ENCODE measurements at regions not wholly inside any gene's neighbourhood (a gene's known extent, or its start where the extent isn't known, plus 50 kb on each side); places are given as distances from the start of the nearest gene placed in this dataset.

GRCh38 chr3:66581256-66581655 is 80.4 kb upstream of the LRIG1 start:
- ATAC-seq (ENCODE audit: low read depth) = no peak
- Mint-ChIP-seq H3K9me3 (peaks cover 12% of the 10 kb centered on the region), H3K4me1 (no peaks in the 10 kb centered on the region), H3K27ac (no peak overlapping the region), H3K4me3 (no peak overlapping the region), H3K36me3 (peaks cover 1% of the 10 kb centered on the region), H3K27me3 (peaks cover 21% of the 10 kb centered on the region)
- POLR2A ChIA-PET = no interaction called here
- no peak for DNase-seq

GRCh38 chr3:66582721-66583423 is 82.0 kb upstream of the LRIG1 start:
- POLR2A ChIA-PET = no interaction called here
- no peak overlapping the region for H3K4me3 Mint-ChIP-seq
- H3K27me3 Mint-ChIP-seq = peaks cover 19% of the 10 kb centered on the region

GRCh38 chr3:66583424-66584040 is 82.7 kb upstream of the LRIG1 start:
- Mint-ChIP-seq H3K27ac (no peak overlapping the region), H3K9me3 (peaks cover 9% of the 10 kb centered on the region), H3K27me3 (peaks cover 19% of the 10 kb centered on the region), H3K4me3 (no peak overlapping the region), H3K4me1 (no peaks in the 10 kb centered on the region), H3K36me3 (peaks cover 1% of the 10 kb centered on the region)
- no peak for ATAC-seq (ENCODE audit: low read depth)
- POLR2A ChIA-PET = no interaction called here
- DNase-seq = no peak

More at GRCh38 chr3:66582721-66583423, 82.0 kb upstream of the LRIG1 start:
- peaks cover 1% of the 10 kb centered on the region for H3K36me3 Mint-ChIP-seq
- DNase-seq (peak; percentile 32), ATAC-seq (ENCODE audit: low read depth) (peak; percentile 36)
- H3K9me3 Mint-ChIP-seq = peaks cover 12% of the 10 kb centered on the region
- no peak overlapping the region for H3K27ac Mint-ChIP-seq
- H3K4me1 Mint-ChIP-seq = no peaks in the 10 kb centered on the region

GRCh38 chr3:66585520-66586095 is 84.8 kb upstream of the LRIG1 start:
- peaks cover 1% of the 10 kb centered on the region for H3K36me3 Mint-ChIP-seq
- POLR2A ChIA-PET = no interaction called here
- H3K9me3 Mint-ChIP-seq = no peaks in the 10 kb centered on the region
- no peak overlapping the region for H3K4me3 Mint-ChIP-seq
- H3K27me3 Mint-ChIP-seq = peaks cover 22% of the 10 kb centered on the region
- ATAC-seq (ENCODE audit: low read depth) (no peak), DNase-seq (no peak)
- H3K27ac Mint-ChIP-seq = no peak overlapping the region
- H3K4me1 Mint-ChIP-seq = no peaks in the 10 kb centered on the region

- H3K36me3 Mint-ChIP-seq = peaks cover 1% of the 10 kb centered on the region
- POLR2A ChIA-PET = no interaction called here
- no peak for ATAC-seq (ENCODE audit: low read depth)
- H3K4me3 Mint-ChIP-seq = no peak overlapping the region
- peaks cover 20% of the 10 kb centered on the region for H3K27me3 Mint-ChIP-seq
- H3K9me3 Mint-ChIP-seq = no peaks in the 10 kb centered on the region
- no peaks in the 10 kb centered on the region for H3K4me1 Mint-ChIP-seq
- no peak for DNase-seq
- H3K27ac Mint-ChIP-seq = no peak overlapping the region
Measured at GRCh38 chr3:66586853-66587252, 86.0 kb upstream of the LRIG1 start.

- H3K9me3 Mint-ChIP-seq = no peaks in the 10 kb centered on the region
- no peak overlapping the region for H3K27ac Mint-ChIP-seq
- H3K36me3 Mint-ChIP-seq = peaks cover 1% of the 10 kb centered on the region
Measured at GRCh38 chr3:66588340-66588847, 87.6 kb upstream of the LRIG1 start.

GRCh38 chr3:66592016-66592761 is 91.4 kb upstream of the LRIG1 start:
- Mint-ChIP-seq H3K36me3 (no peaks in the 10 kb centered on the region), H3K4me3 (no peak overlapping the region), H3K4me1 (no peaks in the 10 kb centered on the region), H3K27me3 (peaks cover 20% of the 10 kb centered on the region), H3K9me3 (no peaks in the 10 kb centered on the region), H3K27ac (no peak overlapping the region)
- ATAC-seq (ENCODE audit: low read depth) (no peak), DNase-seq (no peak)
- POLR2A ChIA-PET = interaction anchor here (0.7 kb wide), 1 partner anchor 98 kb away, joined by 4 read pairs; no protein-coding TSS in a partner anchor

More at GRCh38 chr3:66588340-66588847, 87.6 kb upstream of the LRIG1 start:
- DNase-seq = no peak
- Mint-ChIP-seq H3K27me3 (peaks cover 21% of the 10 kb centered on the region), H3K4me1 (no peaks in the 10 kb centered on the region), H3K4me3 (no peak overlapping the region)
- no peak for ATAC-seq (ENCODE audit: low read depth)
- POLR2A ChIA-PET = no interaction called here

GRCh38 chr3:66592927-66593625 is 92.3 kb upstream of the LRIG1 start:
- Mint-ChIP-seq H3K4me3 (no peak overlapping the region), H3K27me3 (peaks cover 20% of the 10 kb centered on the region), H3K4me1 (no peaks in the 10 kb centered on the region), H3K36me3 (no peaks in the 10 kb centered on the region), H3K9me3 (no peaks in the 10 kb centered on the region), H3K27ac (no peak overlapping the region)
- no peak for ATAC-seq (ENCODE audit: low read depth)
- DNase-seq = no peak
- POLR2A ChIA-PET = no interaction called here

GRCh38 chr3:66593978-66594377 is 93.2 kb upstream of the LRIG1 start:
- H3K4me1 Mint-ChIP-seq = no peaks in the 10 kb centered on the region
- ATAC-seq (ENCODE audit: low read depth) = no peak
- POLR2A ChIA-PET = no interaction called here
- no peak overlapping the region for H3K27ac Mint-ChIP-seq
- H3K9me3 Mint-ChIP-seq = no peaks in the 10 kb centered on the region
- no peak overlapping the region for H3K4me3 Mint-ChIP-seq
- DNase-seq = no peak
- no peaks in the 10 kb centered on the region for H3K36me3 Mint-ChIP-seq
- H3K27me3 Mint-ChIP-seq = peaks cover 18% of the 10 kb centered on the region

- ATAC-seq (ENCODE audit: low read depth) (no peak), DNase-seq (no peak)
- Mint-ChIP-seq H3K27me3 (peaks cover 7% of the 10 kb centered on the region), H3K27ac (no peak overlapping the region), H3K9me3 (no peaks in the 10 kb centered on the region), H3K4me1 (no peaks in the 10 kb centered on the region), H3K36me3 (no peaks in the 10 kb centered on the region), H3K4me3 (no peak overlapping the region)
- POLR2A ChIA-PET = no interaction called here
Measured at GRCh38 chr3:66597308-66597863, 96.6 kb upstream of the LRIG1 start.

GRCh38 chr3:66598168-66598567 is 97.3 kb upstream of the LRIG1 start:
- H3K36me3 Mint-ChIP-seq = no peaks in the 10 kb centered on the region
- peaks cover 3% of the 10 kb centered on the region for H3K4me1 Mint-ChIP-seq
- ATAC-seq (ENCODE audit: low read depth) = no peak
- DNase-seq = no peak
- POLR2A ChIA-PET = no interaction called here
- no peak overlapping the region for H3K4me3 Mint-ChIP-seq
- no peaks in the 10 kb centered on the region for H3K9me3 Mint-ChIP-seq
- H3K27me3 Mint-ChIP-seq = peaks cover 4% of the 10 kb centered on the region
- no peak overlapping the region for H3K27ac Mint-ChIP-seq

GRCh38 chr3:66602237-66602636 is 101.4 kb upstream of the LRIG1 start:
- no peak for DNase-seq
- H3K9me3 Mint-ChIP-seq = no peaks in the 10 kb centered on the region
- no peaks in the 10 kb centered on the region for H3K36me3 Mint-ChIP-seq
- no peak overlapping the region for H3K27ac Mint-ChIP-seq
- peaks cover 5% of the 10 kb centered on the region for H3K4me1 Mint-ChIP-seq
- no peak overlapping the region for H3K4me3 Mint-ChIP-seq
- no peak for ATAC-seq (ENCODE audit: low read depth)
- POLR2A ChIA-PET = no interaction called here
- H3K27me3 Mint-ChIP-seq = peaks cover 3% of the 10 kb centered on the region

- H3K4me1 Mint-ChIP-seq = peaks cover 5% of the 10 kb centered on the region
- no peak overlapping the region for H3K4me3 Mint-ChIP-seq
- no peaks in the 10 kb centered on the region for H3K9me3 Mint-ChIP-seq
- H3K36me3 Mint-ChIP-seq = no peaks in the 10 kb centered on the region
- no peak for ATAC-seq (ENCODE audit: low read depth)
- peaks cover 3% of the 10 kb centered on the region for H3K27me3 Mint-ChIP-seq
- POLR2A ChIA-PET = no interaction called here
- no peak for DNase-seq
- no peak overlapping the region for H3K27ac Mint-ChIP-seq
Measured at GRCh38 chr3:66602691-66603090, 101.9 kb upstream of the LRIG1 start.

Measured in activated naive CD8-positive, alpha-beta T cell treated with anti-CD3 and anti-CD28 coated beads, Interleukin-2, amount 10 ng/mL, durations not matched to agents 7 days and 5 days (primary cell).